Upper lobe of right lung (tissue), 1 donor: ENCODE measurements at regions not wholly inside any gene's neighbourhood (a gene's known extent, or its start where the extent isn't known, plus 50 kb on each side); places are given as distances from the start of the nearest gene placed in this dataset.
"Not testable (repeated sequence)": the region's sequence is repeated elsewhere in the genome, so short reads cannot be mapped to it uniquely, and the experiment has no call there.

Source experiments
- ATAC-seq: fragments of 200-7000 bp; cut with Tn5 transposase; one replicate; pipeline ENCODE4 v1.9.1; 2020; ENCODE audit warnings: mild to moderate bottlenecking, moderate library complexity
- DNase-seq: peaks from one replicate; pipeline ENCODE4 v3.0.0-alpha.2; 2020
- H3K27ac ChIP-seq: fragments of 200-600 bp; one replicate; pipeline ENCODE4 v1.8.0; 2022
- H3K27me3 ChIP-seq: fragments of 200-600 bp; one replicate; pipeline ENCODE4 v1.8.0; 2022; ENCODE audit warnings: mild to moderate bottlenecking
- H3K36me3 ChIP-seq: fragments of 200-600 bp; one replicate; pipeline ENCODE4 v1.8.0; 2022
- H3K4me1 ChIP-seq: fragments of 200-600 bp; one replicate; pipeline ENCODE4 v1.8.0; 2022
- H3K4me3 ChIP-seq: fragments of 200-600 bp; one replicate; pipeline ENCODE4 v1.8.0; 2022; ENCODE audit warnings: mild to moderate bottlenecking
- H3K9me3 ChIP-seq: fragments of 200-600 bp; one replicate; pipeline ENCODE4 v1.8.0; 2022
- intact Hi-C: fragments of 100-400 bp; cut with DNase I; formaldehyde crosslinking; loops from one replicate; pipeline ENCODE4 v1.11.0; 2022
- TF ChIP-seq, protein P1 (sequence below): fragments of 200-600 bp; IDR thresholded peaks from one replicate; pipeline ENCODE4 v1.8.0; 2022; ENCODE audit warnings: antibody characterized with exemption
- donor health status: DM: no; HTN: yes; CAD: no; lungs with severe emphysema.

DNA sequence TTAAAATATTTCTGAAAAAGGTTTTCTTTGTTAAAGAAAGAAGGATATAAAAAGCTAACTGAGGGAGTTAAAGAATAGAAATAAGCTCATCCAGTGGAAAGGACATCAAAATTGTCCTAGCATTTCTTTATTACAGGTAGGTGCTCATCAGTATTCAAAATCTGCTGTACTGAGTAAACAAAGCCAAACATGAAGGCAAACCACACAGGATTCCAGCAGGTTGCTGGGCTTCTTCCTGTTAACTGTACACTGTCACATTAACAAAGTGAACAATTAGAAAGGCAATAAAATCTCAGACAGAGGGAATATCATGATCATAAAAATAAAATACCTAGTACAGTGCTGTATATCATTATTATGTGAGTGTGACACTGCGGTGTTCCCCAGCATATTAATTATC, 1541.0 kb downstream of the SLITRK5 start:
- H3K9me3 ChIP-seq, result no peaks in the 10 kb centered on the region
- TF ChIP-seq, protein P1, sequence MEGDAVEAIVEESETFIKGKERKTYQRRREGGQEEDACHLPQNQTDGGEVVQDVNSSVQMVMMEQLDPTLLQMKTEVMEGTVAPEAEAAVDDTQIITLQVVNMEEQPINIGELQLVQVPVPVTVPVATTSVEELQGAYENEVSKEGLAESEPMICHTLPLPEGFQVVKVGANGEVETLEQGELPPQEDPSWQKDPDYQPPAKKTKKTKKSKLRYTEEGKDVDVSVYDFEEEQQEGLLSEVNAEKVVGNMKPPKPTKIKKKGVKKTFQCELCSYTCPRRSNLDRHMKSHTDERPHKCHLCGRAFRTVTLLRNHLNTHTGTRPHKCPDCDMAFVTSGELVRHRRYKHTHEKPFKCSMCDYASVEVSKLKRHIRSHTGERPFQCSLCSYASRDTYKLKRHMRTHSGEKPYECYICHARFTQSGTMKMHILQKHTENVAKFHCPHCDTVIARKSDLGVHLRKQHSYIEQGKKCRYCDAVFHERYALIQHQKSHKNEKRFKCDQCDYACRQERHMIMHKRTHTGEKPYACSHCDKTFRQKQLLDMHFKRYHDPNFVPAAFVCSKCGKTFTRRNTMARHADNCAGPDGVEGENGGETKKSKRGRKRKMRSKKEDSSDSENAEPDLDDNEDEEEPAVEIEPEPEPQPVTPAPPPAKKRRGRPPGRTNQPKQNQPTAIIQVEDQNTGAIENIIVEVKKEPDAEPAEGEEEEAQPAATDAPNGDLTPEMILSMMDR, result no peak
- intact Hi-C loops, result no loop called here
- no peak overlapping the region for H3K27ac ChIP-seq
- no peaks in the 10 kb centered on the region for H3K4me1 ChIP-seq
- H3K4me3 ChIP-seq, result no peak overlapping the region
- H3K27me3 ChIP-seq, result no peaks in the 10 kb centered on the region
- no peaks in the 10 kb centered on the region for H3K36me3 ChIP-seq
- no peak for DNase-seq
- no peak for ATAC-seq

DNA sequence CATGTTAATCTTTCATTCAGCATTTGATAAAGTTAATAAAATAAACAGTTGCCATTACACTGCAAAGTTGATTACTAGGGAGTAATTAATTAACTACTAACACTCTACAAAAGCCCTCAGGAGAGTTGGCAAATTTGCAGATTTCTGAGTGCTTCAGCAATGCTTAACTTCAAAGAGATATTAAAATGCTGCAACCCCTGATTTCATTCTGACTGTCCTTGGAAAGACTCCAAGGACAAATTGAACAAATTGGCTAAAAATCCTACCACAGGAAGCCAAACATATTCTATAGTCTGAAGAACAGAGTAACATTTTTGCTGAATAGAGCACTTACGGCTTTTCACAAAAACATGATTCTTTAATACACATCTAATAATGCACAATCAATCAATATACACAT, 1543.0 kb downstream of the SLITRK5 start:
- no peak for DNase-seq
- peak; percentile 41 for ATAC-seq
- Histone ChIP-seq H3K27ac (no peak overlapping the region), H3K36me3 (no peaks in the 10 kb centered on the region), H3K4me3 (no peak overlapping the region), H3K27me3 (no peaks in the 10 kb centered on the region), H3K9me3 (no peaks in the 10 kb centered on the region), H3K4me1 (no peaks in the 10 kb centered on the region)
- intact Hi-C loops, result no loop called here
- TF ChIP-seq, protein P1, result no peak

DNA sequence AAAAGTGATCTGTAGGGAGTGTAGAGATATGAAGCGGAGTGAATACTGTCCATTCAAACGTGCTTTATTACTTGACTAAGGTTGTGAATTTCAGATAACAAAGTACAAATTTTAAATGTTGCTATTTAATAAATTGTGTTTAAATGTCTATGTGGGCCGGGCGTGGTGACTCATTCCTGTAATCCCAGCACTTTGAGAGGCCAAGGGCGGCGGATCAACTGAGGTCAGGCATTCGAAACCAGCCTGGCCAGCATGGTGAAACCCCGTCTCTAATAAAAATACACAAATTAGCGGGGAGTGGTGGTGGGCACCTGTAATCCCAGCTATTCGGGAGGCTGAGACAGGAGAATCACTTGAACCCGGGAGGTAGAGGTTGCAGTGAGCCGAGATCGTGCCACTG, 1544.1 kb downstream of the SLITRK5 start:
- intact Hi-C loops, H3K27me3 ChIP-seq, H3K36me3 ChIP-seq, H3K4me1 ChIP-seq, H3K4me3 ChIP-seq, DNase-seq, H3K27ac ChIP-seq, H3K9me3 ChIP-seq, ATAC-seq: not testable (repeated sequence)

DNA sequence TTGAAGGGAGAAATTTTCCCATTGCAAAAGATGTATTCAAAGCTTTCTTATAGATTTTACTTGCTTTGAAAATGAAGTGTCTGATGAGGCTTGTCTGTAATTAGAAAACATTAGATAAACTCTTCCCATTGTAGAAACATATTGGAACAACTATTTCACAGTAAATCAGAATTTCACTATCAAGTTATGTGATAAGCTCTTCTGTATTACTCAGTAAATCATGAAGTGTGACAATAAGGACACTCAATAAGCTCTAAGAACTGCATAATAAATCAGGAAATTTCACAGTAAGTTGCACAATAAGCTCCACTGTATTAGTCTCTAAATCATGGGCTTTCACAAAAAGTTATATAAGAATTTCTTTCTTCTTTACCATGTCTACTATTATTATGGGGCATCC, 1546.6 kb downstream of the SLITRK5 start:
- no peak for DNase-seq
- no peak overlapping the region for H3K27ac ChIP-seq
- ATAC-seq, result no peak

DNA sequence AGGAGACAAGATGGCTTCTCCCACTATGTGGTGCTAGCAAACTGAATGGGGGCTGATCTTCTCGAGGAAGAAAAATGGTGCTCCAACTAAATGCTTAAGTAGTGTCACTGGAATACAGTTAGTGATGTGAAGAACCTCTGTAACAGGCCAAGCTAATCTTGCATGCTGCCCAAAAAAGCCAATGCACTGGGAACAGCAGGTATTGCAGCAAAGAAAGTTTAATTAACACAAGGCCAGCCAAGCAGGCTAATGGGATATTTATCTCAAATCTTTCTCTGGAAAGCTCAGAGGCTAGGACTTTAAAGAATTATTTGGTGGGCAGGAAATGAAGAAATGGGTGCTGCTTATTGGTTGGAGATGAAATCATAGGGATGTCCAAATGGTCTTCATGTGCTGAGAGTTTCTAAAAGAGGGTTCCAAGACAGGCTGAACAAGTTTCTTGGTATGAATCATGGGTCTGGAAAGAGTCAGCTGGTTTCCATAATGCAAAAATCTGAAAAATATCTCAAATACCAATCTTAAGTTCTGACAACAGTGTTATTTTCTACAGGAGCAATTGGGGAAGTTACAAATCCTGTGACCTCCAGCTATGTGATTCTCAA, 1550.5 kb downstream of the SLITRK5 start:
- no peaks in the 10 kb centered on the region for H3K27me3 ChIP-seq
- intact Hi-C loops, result no loop called here
- no peak overlapping the region for H3K4me3 ChIP-seq
- ATAC-seq (no peak), DNase-seq (no peak)
- TF ChIP-seq, protein P1, result no peak
- H3K4me1 ChIP-seq, result no peaks in the 10 kb centered on the region
- H3K27ac ChIP-seq, result no peak overlapping the region
- H3K9me3 ChIP-seq, result peaks cover 11% of the 10 kb centered on the region
- no peaks in the 10 kb centered on the region for H3K36me3 ChIP-seq

More for the DNA sequence above, 1546.6 kb downstream of the SLITRK5 start:
- Histone ChIP-seq H3K4me1 (no peaks in the 10 kb centered on the region), H3K9me3 (peaks cover 11% of the 10 kb centered on the region), H3K27me3 (no peaks in the 10 kb centered on the region), H3K4me3 (no peak overlapping the region), H3K36me3 (no peaks in the 10 kb centered on the region)
- TF ChIP-seq, protein P1, result no peak
- intact Hi-C loops, result no loop called here

DNA sequence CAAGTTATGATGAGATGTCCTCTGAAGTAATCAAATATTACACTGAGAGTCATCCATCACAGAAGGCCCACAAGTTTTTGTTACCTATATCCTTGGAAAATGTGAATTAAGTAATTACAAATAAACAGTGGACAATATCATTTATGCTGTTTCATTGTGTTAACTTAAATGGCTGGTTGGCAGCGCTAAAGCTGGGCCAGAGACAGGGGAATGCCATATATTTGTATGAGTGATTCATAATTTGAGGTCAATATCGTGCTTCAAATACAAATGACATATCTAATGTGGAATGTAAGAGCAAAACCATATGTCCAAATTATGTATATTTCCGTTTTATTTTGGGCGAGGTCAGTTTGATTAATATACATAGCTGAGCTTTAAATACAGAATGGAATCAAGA, 1556.2 kb downstream of the SLITRK5 start:
- H3K27me3 ChIP-seq, result no peaks in the 10 kb centered on the region
- DNase-seq (no peak), ATAC-seq (no peak)
- no peaks in the 10 kb centered on the region for H3K9me3 ChIP-seq
- no peak overlapping the region for H3K4me3 ChIP-seq
- H3K36me3 ChIP-seq, result no peaks in the 10 kb centered on the region
- TF ChIP-seq, protein P1, result no peak
- H3K4me1 ChIP-seq, result no peaks in the 10 kb centered on the region
- intact Hi-C loops, result no loop called here
- H3K27ac ChIP-seq, result no peak overlapping the region
